Tibial nerve (tissue), 4 donors: ENCODE measurements at regions not wholly inside any gene's neighbourhood (a gene's known extent, or its start where the extent isn't known, plus 50 kb on each side); places are given as distances from the start of the nearest gene placed in this dataset.
A peak's percentile ranks its signal among the peaks of the same experiment; 100 is the strongest.

Experiments used
- DNase-seq, 2 donors: peaks; one replicate each; pipeline ENCODE4 v3.0.0-alpha.2; 2019; ENCODE audit warnings: low spot score in 2 of 2
- H3K27ac ChIP-seq, 4 donors: fragments of 200-600 bp; sonication (generic) in 3 of 4; one replicate each; pipeline ENCODE4 v1.5.1; 2017 to 2019; ENCODE audit warnings: mild to moderate bottlenecking in 1 of 4
- H3K27me3 ChIP-seq, 2 donors: fragments of 200-600 bp; sonication (generic) in 1 of 2; one replicate each; pipeline versions ENCODE4 v1.5.1 to v1.6.0; 2017 to 2019
- H3K36me3 ChIP-seq, 3 donors: fragments of 200-600 bp; sonication (generic); one replicate each; pipeline ENCODE4 v1.5.1; 2018 to 2019
- H3K4me1 ChIP-seq, 4 donors: fragments of 200-600 bp; sonication (generic) in 3 of 4; one replicate each; pipeline ENCODE4 v1.5.1; 2017 to 2019
- H3K4me3 ChIP-seq, 4 donors: fragments of 200-600 bp; sonication (generic) in 3 of 4; one replicate each; pipeline ENCODE4 v1.5.1; 2017 to 2019; ENCODE audit warnings: mild to moderate bottlenecking in 1 of 4, moderate library complexity in 1 of 4
- H3K9me3 ChIP-seq, 4 donors: fragments of 200-600 bp; sonication (generic) in 3 of 4; one replicate each; pipeline ENCODE4 v1.5.1; 2017 to 2019
- CTCF ChIP-seq, 5 experiments: fragments of 200-600 bp in 3 of 5; fragments of 450-650 bp in 2 of 5; sonication (generic) in 3 of 5; IDR thresholded peaks; one replicate each; pipeline ENCODE4 v1.5.1; 2016 to 2019; ENCODE audit warnings: antibody characterized with exemption in 5 of 5, mild to moderate bottlenecking in 3 of 5, moderate library complexity in 2 of 5
- EP300 ChIP-seq, 2 donors: sonication (generic); formaldehyde crosslinking; IDR thresholded peaks; one replicate each; pipeline ENCODE4 v1.6.1; 2017; ENCODE audit warnings: antibody characterized with exemption in 2 of 2, mild to moderate bottlenecking in 1 of 2
- POLR2A ChIP-seq, 2 donors: fragments of 450-650 bp; IDR thresholded peaks; one replicate each; pipeline ENCODE4 v1.6.1; 2017; ENCODE audit warnings: antibody characterized with exemption in 2 of 2, mild to moderate bottlenecking in 2 of 2, moderate library complexity in 2 of 2
- WGBS, 2 donors: methylation state at CpG; one replicate each; pipeline ENCODE4 v1.1.5; 2018; 5-methylcytosine and 5-hydroxymethylcytosine counted together

GRCh38 chr5:124457101-124457500 is 289.3 kb downstream of the ZNF608 start:
- Histone ChIP-seq H3K27ac (no peak overlapping the region), H3K36me3 (no peaks in the 10 kb centered on the region), H3K4me3 (no peak overlapping the region), H3K9me3 (peaks cover 0 to 3% (median 0%) of the 10 kb centered on the region in 4 donors), H3K4me1 (peaks cover 0 to 11% (median 0%) of the 10 kb centered on the region in 4 donors), H3K27me3 (no peaks in the 10 kb centered on the region)
- no peak for TF ChIP-seq EP300 (IDR thresholded peaks at IDR 0.05)
- TF ChIP-seq CTCF (IDR thresholded peaks at IDR 0.05), result no peak
- TF ChIP-seq POLR2A (IDR thresholded peaks at IDR 0.05), result no peak
- DNase-seq, result no peak
- 86 to 94% methylated on average over 5 of the region's 5 CpGs for WGBS, 2 donors

- Histone ChIP-seq H3K4me1 (peaks cover 0 to 2% (median 0%) of the 10 kb centered on the region in 4 donors), H3K27me3 (no peaks in the 10 kb centered on the region), H3K4me3 (no peak overlapping the region), H3K27ac (no peak overlapping the region), H3K36me3 (no peaks in the 10 kb centered on the region), H3K9me3 (peaks cover 0 to 3% (median 0%) of the 10 kb centered on the region in 4 donors)
- DNase-seq, result no peak
- 85 to 91% methylated on average over 3 of the region's 3 CpGs for WGBS, 2 donors
- TF ChIP-seq POLR2A (IDR thresholded peaks at IDR 0.05), result no peak
- no peak for TF ChIP-seq EP300 (IDR thresholded peaks at IDR 0.05)
- TF ChIP-seq CTCF (IDR thresholded peaks at IDR 0.05), result no peak
These were observed 290.2 kb downstream of the ZNF608 start for GRCh38 chr5:124456249-124456648.

GRCh38 chr5:124454081-124454480 is 292.4 kb downstream of the ZNF608 start:
- Histone ChIP-seq H3K36me3 (no peaks in the 10 kb centered on the region), H3K27ac (no peak overlapping the region), H3K9me3 (no peaks in the 10 kb centered on the region), H3K4me3 (no peak overlapping the region), H3K4me1 (no peaks in the 10 kb centered on the region), H3K27me3 (no peaks in the 10 kb centered on the region)
- DNase-seq, result no peak
- TF ChIP-seq EP300 (IDR thresholded peaks at IDR 0.05) (no peak), POLR2A (IDR thresholded peaks at IDR 0.05) (no peak), CTCF (IDR thresholded peaks at IDR 0.05) (no peak)
- WGBS, 2 donors, result 76 to 81% methylated on average over 3 of the region's 3 CpGs

GRCh38 chr5:124453221-124454051 is 293.0 kb downstream of the ZNF608 start:
- no peak overlapping the region for H3K4me3 ChIP-seq
- H3K4me1 ChIP-seq, result no peaks in the 10 kb centered on the region
- no peaks in the 10 kb centered on the region for H3K9me3 ChIP-seq
- no peak for DNase-seq
- no peaks in the 10 kb centered on the region for H3K27me3 ChIP-seq
- no peak overlapping the region for H3K27ac ChIP-seq
- WGBS, 2 donors, result 68 to 75% methylated on average over 5 of the region's 5 CpGs
- no peaks in the 10 kb centered on the region for H3K36me3 ChIP-seq
- no peak for TF ChIP-seq EP300 (IDR thresholded peaks at IDR 0.05)
- no peak for TF ChIP-seq POLR2A (IDR thresholded peaks at IDR 0.05)
- no peak for TF ChIP-seq CTCF (IDR thresholded peaks at IDR 0.05)

GRCh38 chr5:124452412-124452811 is 294.0 kb downstream of the ZNF608 start:
- Histone ChIP-seq H3K9me3 (no peaks in the 10 kb centered on the region), H3K27me3 (no peaks in the 10 kb centered on the region), H3K4me3 (no peak overlapping the region), H3K27ac (peak overlapping the region in 1 of 4 donors; percentile 31), H3K36me3 (no peaks in the 10 kb centered on the region), H3K4me1 (no peaks in the 10 kb centered on the region)
- DNase-seq, result no peak
- TF ChIP-seq CTCF (IDR thresholded peaks at IDR 0.05), result no peak
- TF ChIP-seq EP300 (IDR thresholded peaks at IDR 0.05), result no peak
- no peak for TF ChIP-seq POLR2A (IDR thresholded peaks at IDR 0.05)
- WGBS, 2 donors, result 76 to 79% methylated on average over 8 of the region's 8 CpGs
